T-helper 2 cell treated with Interferon-gamma antibody and Interleukin-4, amounts not matched to agents 100 ng/mL and 5 ng/mL, for 36 hours (primary cell): ENCODE measurements at regions not wholly inside any gene's neighbourhood (a gene's known extent, or its start where the extent isn't known, plus 50 kb on each side); places are given as distances from the start of the nearest gene placed in this dataset.

Experiments used
- intact Hi-C: fragments of 100-400 bp; cut with micrococcal nuclease; formaldehyde crosslinking; loops from one replicate; pipeline ENCODE4 v1.15.1; 2023

DNA sequence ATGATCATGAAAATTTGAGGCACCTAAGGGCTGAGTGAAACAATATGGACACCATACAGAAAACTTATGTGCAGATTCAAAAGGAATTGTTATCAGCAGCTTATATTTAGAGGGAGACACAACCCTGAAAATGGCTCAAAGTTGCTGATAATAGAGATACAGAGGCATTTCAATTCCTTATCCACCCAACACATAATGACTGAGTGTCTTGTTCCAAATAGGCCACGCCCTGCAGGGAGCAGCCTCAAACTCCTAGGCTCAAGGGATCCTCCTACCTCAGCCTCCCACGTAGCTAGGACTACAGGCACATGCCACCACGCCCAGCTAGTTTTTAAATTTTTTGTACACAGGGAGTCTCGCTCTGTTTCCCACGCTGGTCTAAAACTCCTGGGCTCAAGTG, 79.0 kb downstream of the LBH start:
- intact Hi-C loops: no loop called here

DNA sequence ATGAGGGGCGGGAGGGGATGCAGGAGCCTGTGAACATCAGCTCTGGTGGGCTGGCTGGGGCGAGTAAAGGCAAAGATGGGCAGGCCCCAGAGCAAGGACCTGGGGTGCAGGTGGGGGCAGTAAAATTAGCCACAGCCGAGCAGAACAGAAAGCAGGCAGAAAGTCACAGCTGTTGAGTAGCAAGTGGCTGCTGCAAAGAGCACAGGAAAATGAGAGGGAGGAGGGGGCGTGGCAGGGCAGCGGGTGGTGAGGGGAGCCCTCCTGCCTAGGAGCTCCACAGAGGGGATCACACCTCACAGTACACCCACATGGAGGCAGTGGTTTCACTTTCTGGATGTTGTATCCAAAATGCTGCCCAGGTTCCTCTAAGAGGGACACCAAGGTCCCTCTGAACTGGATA, 79.6 kb downstream of the LBH start:
- intact Hi-C loops: no loop called here

GRCh38 chr2:30311711-30312110, 80.4 kb downstream of the LBH start:
- intact Hi-C loops: no loop called here

DNA sequence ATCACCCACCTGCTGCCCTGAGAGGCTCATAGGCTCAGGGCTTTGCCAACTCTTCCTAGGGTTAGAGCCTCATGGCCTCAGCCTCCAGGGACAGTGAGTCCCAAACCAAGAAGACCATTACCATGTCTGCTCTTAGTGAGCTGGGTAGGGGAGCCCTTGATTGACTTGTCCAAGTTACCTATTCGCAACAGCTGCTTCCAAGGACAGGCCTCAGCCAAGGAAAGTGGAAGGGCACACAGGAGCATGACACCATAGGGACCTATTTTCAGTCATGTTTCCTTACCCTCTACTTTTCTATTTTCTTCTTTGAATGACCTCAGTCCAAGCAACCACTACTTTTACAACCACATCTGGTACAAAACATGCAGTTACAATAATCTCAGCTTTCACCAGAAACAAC, 81.6 kb downstream of the LBH start:
- intact Hi-C loops: no loop called here

DNA sequence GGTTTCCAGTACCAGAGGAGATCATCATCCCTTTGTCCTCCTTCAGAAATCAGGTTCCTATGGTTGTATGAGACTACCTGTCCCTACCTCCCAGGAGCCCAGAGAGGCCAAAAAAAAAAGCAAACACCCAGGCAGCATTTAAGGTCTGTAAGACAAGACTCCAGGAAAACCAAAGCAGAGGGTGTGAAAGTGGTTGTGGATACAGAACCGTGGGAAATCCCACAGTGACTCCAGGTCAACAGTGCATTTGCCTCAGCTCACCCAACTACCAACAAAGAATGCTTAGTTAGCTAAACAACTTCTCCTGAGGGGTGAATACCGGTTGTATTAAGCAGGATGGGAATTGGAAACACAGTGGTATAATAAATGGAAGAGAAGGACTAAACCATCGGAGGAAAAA, 83.6 kb downstream of the LBH start:
- intact Hi-C loops: loop anchor here (2.0 kb wide), 1 partner anchor 22 kb away; no protein-coding TSS in a partner anchor

DNA sequence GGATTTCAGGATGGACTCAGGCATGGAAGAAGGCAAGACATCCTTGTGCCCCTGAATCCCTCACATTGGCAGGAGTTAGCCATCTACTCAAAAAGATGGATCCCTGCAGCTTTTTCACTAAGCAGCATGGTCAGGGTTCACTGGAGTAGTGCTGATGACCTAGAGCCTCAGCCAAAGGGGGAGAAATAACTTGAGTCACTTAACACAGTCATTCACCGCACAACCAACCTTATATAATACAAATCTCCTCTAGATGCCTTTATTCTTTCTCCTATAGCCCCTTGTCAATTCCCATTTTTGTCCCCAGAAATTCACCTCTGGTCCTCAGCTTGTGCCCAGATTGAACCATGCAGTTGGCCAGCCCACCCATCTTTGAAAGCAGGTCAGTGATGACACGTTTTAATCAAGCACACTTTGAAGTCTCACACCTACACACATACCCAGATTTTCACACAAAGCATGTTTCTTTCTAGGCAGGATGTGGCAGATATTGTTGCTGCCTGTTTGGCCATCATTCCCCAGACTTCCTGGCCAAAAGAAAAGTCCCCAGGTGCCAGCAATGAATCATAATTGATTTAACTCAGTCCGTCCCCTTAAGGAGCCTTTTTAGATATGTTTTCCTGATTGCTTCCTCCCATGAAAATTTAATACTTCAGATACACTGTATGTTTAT, 84.2 kb downstream of the LBH start:
- intact Hi-C loops: loop anchor here (2.0 kb wide), 1 partner anchor 21 kb away; no protein-coding TSS in a partner anchor

GRCh38 chr2:30316408-30316807, 85.1 kb downstream of the LBH start:
- intact Hi-C loops: no loop called here

GRCh38 chr2:30318987-30319782, 87.9 kb downstream of the LBH start:
- intact Hi-C loops: no loop called here

DNA sequence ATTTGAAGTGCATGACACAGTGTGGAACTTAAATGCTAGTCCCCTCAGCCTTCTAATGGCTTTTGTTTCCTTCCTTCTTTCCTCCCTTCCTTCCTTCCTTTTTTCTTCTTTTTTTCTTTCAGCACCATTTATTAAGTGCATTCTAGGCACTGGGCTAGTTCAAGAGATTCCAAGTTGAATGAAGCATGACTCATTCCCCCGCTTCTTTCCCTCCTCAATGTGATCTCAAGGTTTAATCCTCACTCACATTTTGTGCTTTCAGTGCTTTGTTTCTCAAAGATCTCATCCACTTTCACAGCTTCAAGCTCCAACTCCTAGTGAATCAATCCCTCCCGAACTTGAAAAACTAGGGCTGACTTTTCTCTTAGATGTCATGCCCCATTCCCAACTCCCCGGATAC, 90.1 kb downstream of the LBH start:
- intact Hi-C loops: no loop called here

GRCh38 chr2:30323499-30323898, 92.2 kb downstream of the LBH start:
- intact Hi-C loops: no loop called here

- intact Hi-C loops: no loop called here
These were observed 93.0 kb downstream of the LBH start for GRCh38 chr2:30324245-30324908.

DNA sequence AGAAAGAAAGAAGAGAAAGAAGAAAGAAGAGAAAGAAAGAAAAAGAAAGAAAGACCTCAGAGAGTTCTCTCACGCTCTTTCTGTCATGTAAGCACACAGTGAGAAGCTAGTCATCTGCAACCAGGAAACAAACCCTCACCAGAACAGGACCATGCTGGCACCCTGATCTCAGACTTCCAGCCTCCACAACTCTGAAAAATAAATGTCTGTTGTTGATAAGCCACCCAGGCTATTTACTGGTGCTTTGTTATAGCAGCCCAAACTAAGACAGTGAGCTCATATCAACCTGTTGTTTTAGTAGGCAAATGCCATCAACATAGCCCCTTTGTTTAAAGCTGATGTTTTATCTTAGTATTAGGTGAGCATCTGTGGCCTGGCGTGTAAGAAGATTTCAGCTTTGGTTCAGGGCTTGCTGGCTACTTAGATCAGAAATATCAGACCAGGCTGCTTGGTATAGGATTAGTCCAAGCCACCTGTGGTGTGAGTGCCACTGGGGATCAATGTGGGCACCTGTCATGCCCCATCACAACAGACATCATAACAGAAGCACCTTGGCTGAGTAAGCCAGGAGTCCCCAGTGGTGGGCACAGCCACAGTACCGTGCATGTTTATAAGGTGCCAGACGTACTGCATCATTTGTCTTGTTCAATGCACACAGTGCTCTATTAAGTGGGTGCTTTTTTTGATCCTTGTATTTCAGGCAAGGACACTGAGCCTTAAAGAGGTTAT, 94.4 kb downstream of the LBH start:
- intact Hi-C loops: no loop called here

GRCh38 chr2:30326497-30326896, 95.2 kb downstream of the LBH start:
- intact Hi-C loops: no loop called here

GRCh38 chr2:30331038-30331437, 99.7 kb downstream of the LBH start:
- intact Hi-C loops: no loop called here

- intact Hi-C loops: loop anchor here (2.0 kb wide), 1 partner anchor 379 kb away; no protein-coding TSS in a partner anchor
These were observed 100.5 kb downstream of the LBH start for GRCh38 chr2:30331869-30332268.

DNA sequence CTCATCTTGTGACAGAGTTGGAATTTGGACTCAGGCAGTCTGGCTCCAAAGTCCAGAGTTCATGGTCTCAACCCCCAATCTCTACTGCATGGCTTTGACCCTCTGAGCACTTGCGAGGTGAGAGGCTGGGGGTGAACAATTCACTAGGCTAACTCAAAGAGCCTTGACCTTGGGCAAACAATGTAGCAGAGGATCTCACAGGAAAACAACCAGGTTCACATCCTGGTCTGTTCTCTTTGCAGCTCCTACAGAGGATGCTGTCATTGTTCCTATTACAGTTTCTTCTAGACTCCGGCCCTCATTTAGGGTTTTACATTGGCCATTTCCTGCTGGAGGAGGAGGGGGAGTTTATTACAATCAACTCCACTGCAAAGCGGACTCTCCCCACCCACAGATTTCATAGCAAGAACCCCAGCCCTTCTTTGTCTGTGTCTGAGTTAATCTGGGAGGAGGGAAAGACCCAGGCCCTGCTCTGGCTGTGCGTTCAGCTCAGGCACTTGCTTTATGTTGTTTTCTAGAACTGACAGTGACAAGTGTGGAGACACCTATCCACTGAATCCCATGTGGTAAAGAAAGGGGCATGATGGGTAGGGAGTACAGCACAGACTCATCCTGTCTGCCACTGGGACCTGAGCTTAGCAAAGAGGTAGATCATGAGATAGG, 101.6 kb downstream of the LBH start:
- intact Hi-C loops: loop anchor here (2.0 kb wide), 1 partner anchor 378 kb away; no protein-coding TSS in a partner anchor

- intact Hi-C loops: no loop called here
These were observed 103.5 kb downstream of the LBH start for GRCh38 chr2:30334762-30335363.

DNA sequence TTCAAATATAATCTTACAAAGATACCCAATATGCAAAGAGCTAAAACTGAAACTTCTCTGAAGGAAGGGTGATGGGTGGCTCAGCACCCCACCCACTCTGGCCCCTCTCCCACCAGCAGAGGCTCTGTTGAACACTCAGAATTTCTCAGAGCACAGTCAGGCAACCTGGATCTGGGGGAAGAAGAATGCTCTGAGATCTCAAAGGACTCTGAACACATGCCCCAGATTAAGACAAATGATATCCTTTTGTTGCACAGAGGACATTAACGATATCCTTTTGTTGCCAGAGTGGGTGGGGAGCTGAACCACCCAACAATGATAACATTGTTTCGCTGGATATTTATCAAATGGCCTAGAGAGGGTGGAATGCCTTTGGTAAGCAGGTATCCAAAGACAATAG, 104.8 kb downstream of the LBH start:
- intact Hi-C loops: loop anchor here (2.0 kb wide), 3 partner anchors 21 to 111 kb away; partner anchors contain the start of gene LCLAT1

GRCh38 chr2:30336978-30337841, 105.9 kb downstream of the LBH start:
- intact Hi-C loops: loop anchor here (1.0 to 2.0 kb wide), 7 partner anchors 22 to 191 kb away; partner anchors contain the start of gene LCLAT1
